ENCODE measurements at regions not wholly inside any gene's neighbourhood (a gene's known extent, or its start where the extent isn't known, plus 50 kb on each side); places are given as distances from the start of the nearest gene placed in this dataset.

GRCh38 chr2:12965540-12966269 is 249.0 kb downstream of the TRIB2 start:
- DNase-seq (ENCODE audit: low spot score) (peak; percentile 67), FAIRE-seq (no peak)

GRCh38 chr2:12967804-12968203 is 251.1 kb downstream of the TRIB2 start:
- no peak for FAIRE-seq

GRCh38 chr2:12968399-12968798 is 251.7 kb downstream of the TRIB2 start:
- DNase-seq (ENCODE audit: low spot score) (no peak), FAIRE-seq (no peak)

More at GRCh38 chr2:12967804-12968203, 251.1 kb downstream of the TRIB2 start:
- no peak for DNase-seq (ENCODE audit: low spot score)

- peak; percentile 55 for FAIRE-seq
- DNase-seq (ENCODE audit: low spot score) = peak; percentile 84
These were observed 254.1 kb downstream of the TRIB2 start for GRCh38 chr2:12970861-12971260.

GRCh38 chr2:12971581-12972365 is 255.0 kb downstream of the TRIB2 start:
- FAIRE-seq = no peak
- no peak for DNase-seq (ENCODE audit: low spot score)

GRCh38 chr2:12978066-12978835 is 261.5 kb downstream of the TRIB2 start:
- DNase-seq (ENCODE audit: low spot score) (no peak), FAIRE-seq (no peak)

- DNase-seq (ENCODE audit: low spot score) (no peak), FAIRE-seq (no peak)
These were observed 262.3 kb downstream of the TRIB2 start for GRCh38 chr2:12979066-12979465.

GRCh38 chr2:12980817-12981216 is 264.1 kb downstream of the TRIB2 start:
- DNase-seq (ENCODE audit: low spot score) (no peak), FAIRE-seq (no peak)

GRCh38 chr2:12982149-12982584 is 265.4 kb downstream of the TRIB2 start:
- FAIRE-seq (no peak), DNase-seq (ENCODE audit: low spot score) (no peak)

GRCh38 chr2:12987246-12987645 is 270.5 kb downstream of the TRIB2 start:
- DNase-seq (ENCODE audit: low spot score) (no peak), FAIRE-seq (no peak)

- no peak for FAIRE-seq
- DNase-seq (ENCODE audit: low spot score) = no peak
These were observed 271.5 kb downstream of the TRIB2 start for GRCh38 chr2:12988279-12988678.

- FAIRE-seq (no peak), DNase-seq (ENCODE audit: low spot score) (no peak)
These were observed 273.8 kb downstream of the TRIB2 start for GRCh38 chr2:12990523-12990922.

GRCh38 chr2:12998685-12999084 is 281.9 kb downstream of the TRIB2 start:
- no peak for FAIRE-seq

GRCh38 chr2:13000664-13001363 is 284.1 kb downstream of the TRIB2 start:
- FAIRE-seq = no peak
- no peak for DNase-seq (ENCODE audit: low spot score)

More at GRCh38 chr2:12998685-12999084, 281.9 kb downstream of the TRIB2 start:
- no peak for DNase-seq (ENCODE audit: low spot score)

- DNase-seq (ENCODE audit: low spot score) (no peak), FAIRE-seq (no peak)
These were observed 284.7 kb downstream of the TRIB2 start for GRCh38 chr2:13001408-13001807.

GRCh38 chr2:13002536-13003331 is 286.0 kb downstream of the TRIB2 start:
- DNase-seq (ENCODE audit: low spot score) (no peak), FAIRE-seq (no peak)

GRCh38 chr2:13003500-13003899 is 286.8 kb downstream of the TRIB2 start:
- DNase-seq (ENCODE audit: low spot score) (no peak), FAIRE-seq (peak; percentile 13)

GRCh38 chr2:13005048-13005447 is 288.3 kb downstream of the TRIB2 start:
- FAIRE-seq = no peak
- DNase-seq (ENCODE audit: low spot score) = no peak

GRCh38 chr2:13005761-13006335 is 289.1 kb downstream of the TRIB2 start:
- FAIRE-seq = no peak
- no peak for DNase-seq (ENCODE audit: low spot score)

GRCh38 chr2:13006426-13006825 is 289.7 kb downstream of the TRIB2 start:
- FAIRE-seq = no peak
- DNase-seq (ENCODE audit: low spot score) = no peak

All from urothelium cell line (cell line).